DOHH2 (cell line): ENCODE measurements at regions not wholly inside any gene's neighbourhood (a gene's known extent, or its start where the extent isn't known, plus 50 kb on each side); places are given as distances from the start of the nearest gene placed in this dataset.

ENCODE experiments used
- H3F3A ChIP-seq: fragments of 200-600 bp; sonication (generic), shearing (Covaris generic); 2 replicates; pipeline ENCODE4 v1.6.0; 2016; ENCODE audit warnings: antibody characterized with exemption, mild to moderate bottlenecking; ENCODE audit not compliant: control insufficient read depth, insufficient read depth
- H3K27ac ChIP-seq: fragments of 200-600 bp; sonication (generic); 2 replicates; pipeline ENCODE4 v1.5.1; 2014; ENCODE audit warnings: low read depth, mild to moderate bottlenecking, low read length, moderate library complexity
- H3K27me3 ChIP-seq: fragments of 200-600 bp; sonication (generic); 2 replicates; pipeline ENCODE4 v1.6.1; 2014; ENCODE audit warnings: mild to moderate bottlenecking, low read length, mixed read lengths; ENCODE audit not compliant: control insufficient read depth
- H3K36me3 ChIP-seq: fragments of 200-600 bp; sonication (generic); 2 replicates; pipeline ENCODE4 v1.6.1; 2014; ENCODE audit warnings: mild to moderate bottlenecking, low read length, moderate library complexity, mixed read lengths; ENCODE audit not compliant: control insufficient read depth
- H3K4me1 ChIP-seq: fragments of 200-600 bp; sonication (generic); 2 replicates; pipeline ENCODE4 v1.6.1; 2014; ENCODE audit warnings: mild to moderate bottlenecking, low read length, mixed read lengths; ENCODE audit not compliant: control insufficient read depth
- H3K4me2 ChIP-seq: fragments of 200-600 bp; sonication (generic); 2 replicates; pipeline ENCODE4 v1.6.0; 2014; ENCODE audit warnings: mild to moderate bottlenecking, low read length, moderate library complexity
- H3K4me3 ChIP-seq: fragments of 200-600 bp; sonication (generic); 2 replicates; pipeline ENCODE4 v1.5.1; 2014; ENCODE audit warnings: mild to moderate bottlenecking, low read length, mixed read lengths
- H3K79me2 ChIP-seq: fragments of 200-600 bp; sonication (generic); 2 replicates; pipeline ENCODE4 v1.6.1; 2014; ENCODE audit warnings: mild to moderate bottlenecking, low read length, mixed read lengths; ENCODE audit not compliant: control insufficient read depth
- H3K9me2 ChIP-seq: fragments of 200-600 bp; sonication (generic); replicated peaks from 2 replicates; pipeline ENCODE4 v1.6.1; 2014; ENCODE audit warnings: mild to moderate bottlenecking, low read length, mixed read lengths; ENCODE audit not compliant: control insufficient read depth
- H3K9me3 ChIP-seq: fragments of 200-600 bp; sonication (generic); 2 replicates; pipeline ENCODE4 v1.6.1; 2014; ENCODE audit warnings: antibody characterized with exemption, low read length, mixed read lengths; ENCODE audit not compliant: control insufficient read depth, insufficient read depth
- H4K20me1 ChIP-seq: fragments of 200-600 bp; sonication (generic); 2 replicates; pipeline ENCODE4 v1.6.0; 2014; ENCODE audit warnings: low read depth, mild to moderate bottlenecking, antibody characterized with exemption, low read length, moderate library complexity; ENCODE audit not compliant: control insufficient read depth, insufficient read depth
- CTCF ChIP-seq: fragments of 200-600 bp; sonication (generic); IDR thresholded peaks from one replicate; pipeline ENCODE4 v1.5.1; 2014; ENCODE audit warnings: antibody characterized with exemption, mild to moderate bottlenecking, low read depth, low read length; ENCODE audit not compliant: poor library complexity, severe bottlenecking
- EZH2phosphoT487 ChIP-seq: fragments of 200-600 bp; sonication (generic); IDR thresholded peaks from 2 replicates; pipeline ENCODE4 v1.6.1; 2017; ENCODE audit warnings: borderline replicate concordance, mild to moderate bottlenecking, antibody characterized with exemption, low read length, moderate library complexity, mixed read lengths

- H3K36me3 ChIP-seq, result no peaks in the 10 kb centered on the region
- H4K20me1 ChIP-seq, result no peaks in the 10 kb centered on the region
- H3K9me3 ChIP-seq, result no peaks in the 10 kb centered on the region
- no peaks in the 10 kb centered on the region for H3K9me2 ChIP-seq
- no peaks in the 10 kb centered on the region for H3F3A ChIP-seq
- no peak overlapping the region for H3K4me2 ChIP-seq
- H3K79me2 ChIP-seq, result no peaks in the 10 kb centered on the region
- no peak overlapping the region for H3K27ac ChIP-seq
- H3K4me3 ChIP-seq, result no peak overlapping the region
- no peaks in the 10 kb centered on the region; the same call in 1 of the 2 replicates for H3K27me3 ChIP-seq
- TF ChIP-seq EZH2phosphoT487, result no peak
- no peak for TF ChIP-seq CTCF
- no peaks in the 10 kb centered on the region for H3K4me1 ChIP-seq
Measured at GRCh38 chr3:170768334-170768801, 101.6 kb downstream of the RPL22L1 start.

GRCh38 chr3:170767576-170767941 lies 102.4 kb downstream of the RPL22L1 start:
- Histone ChIP-seq H3K9me2 (no peaks in the 10 kb centered on the region), H3K9me3 (no peaks in the 10 kb centered on the region), H3K79me2 (no peaks in the 10 kb centered on the region), H3K27ac (no peak overlapping the region), H3K36me3 (no peaks in the 10 kb centered on the region), H3K27me3 (no peaks in the 10 kb centered on the region; the same call in 1 of the 2 replicates), H3K4me2 (no peak overlapping the region), H3F3A (no peaks in the 10 kb centered on the region), H3K4me3 (no peak overlapping the region), H4K20me1 (no peaks in the 10 kb centered on the region), H3K4me1 (no peaks in the 10 kb centered on the region)
- TF ChIP-seq CTCF (no peak), EZH2phosphoT487 (no peak)

GRCh38 chr3:170766823-170767575 lies 103.0 kb downstream of the RPL22L1 start:
- Histone ChIP-seq H3K27me3 (no peaks in the 10 kb centered on the region; the same call in 1 of the 2 replicates), H3F3A (no peaks in the 10 kb centered on the region), H3K4me3 (no peak overlapping the region), H4K20me1 (no peaks in the 10 kb centered on the region), H3K79me2 (no peaks in the 10 kb centered on the region), H3K27ac (no peak overlapping the region), H3K9me3 (no peaks in the 10 kb centered on the region), H3K4me1 (no peaks in the 10 kb centered on the region), H3K4me2 (no peak overlapping the region), H3K36me3 (no peaks in the 10 kb centered on the region), H3K9me2 (no peaks in the 10 kb centered on the region)
- no peak for TF ChIP-seq CTCF
- no peak for TF ChIP-seq EZH2phosphoT487
